GM21528 (cell line): ENCODE measurements at regions not wholly inside any gene's neighbourhood (a gene's known extent, or its start where the extent isn't known, plus 50 kb on each side); places are given as distances from the start of the nearest gene placed in this dataset.

ENCODE experiments used
- ATAC-seq: cut with Tn5 transposase; IDR thresholded peaks from one replicate; pipeline ENCODE4 v1.9.1; 2021; ENCODE audit warnings: mild to moderate bottlenecking, moderate library complexity; ENCODE audit not compliant: unreplicated experiment, low FRiP score

DNA sequence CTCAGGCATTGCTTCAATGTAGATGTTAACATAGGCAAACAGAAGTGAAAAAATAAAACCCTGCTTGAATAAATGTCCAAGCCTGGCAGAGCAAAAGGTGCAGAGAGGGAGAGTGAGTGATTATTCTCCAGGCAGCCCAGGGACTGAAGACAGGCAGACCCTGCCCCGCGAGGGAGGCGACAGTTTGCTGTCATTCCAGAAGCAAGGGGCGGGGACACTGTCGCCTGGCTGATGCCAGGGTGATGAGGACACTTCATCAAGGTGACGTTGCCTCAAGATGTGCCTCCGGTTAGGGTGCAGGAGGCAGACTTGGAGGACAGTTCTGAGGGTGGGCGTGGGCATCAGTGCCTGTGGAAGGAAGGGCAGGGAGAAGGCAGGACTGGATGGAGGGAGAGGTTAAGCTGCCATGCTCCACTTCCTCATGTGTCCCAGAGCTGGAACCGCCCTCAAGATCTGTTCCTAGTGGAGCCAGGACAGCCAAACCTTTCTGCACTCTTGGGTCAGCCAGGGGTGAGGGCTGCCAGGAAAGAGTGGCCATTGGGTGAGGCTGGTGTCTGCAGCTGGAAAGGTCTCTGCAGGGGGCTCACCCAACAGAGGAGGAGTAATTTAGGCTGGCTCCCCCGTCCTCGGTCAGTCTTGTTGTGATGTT lies 560.5 kb upstream of the MKI67 start:
- no peak for ATAC-seq

DNA sequence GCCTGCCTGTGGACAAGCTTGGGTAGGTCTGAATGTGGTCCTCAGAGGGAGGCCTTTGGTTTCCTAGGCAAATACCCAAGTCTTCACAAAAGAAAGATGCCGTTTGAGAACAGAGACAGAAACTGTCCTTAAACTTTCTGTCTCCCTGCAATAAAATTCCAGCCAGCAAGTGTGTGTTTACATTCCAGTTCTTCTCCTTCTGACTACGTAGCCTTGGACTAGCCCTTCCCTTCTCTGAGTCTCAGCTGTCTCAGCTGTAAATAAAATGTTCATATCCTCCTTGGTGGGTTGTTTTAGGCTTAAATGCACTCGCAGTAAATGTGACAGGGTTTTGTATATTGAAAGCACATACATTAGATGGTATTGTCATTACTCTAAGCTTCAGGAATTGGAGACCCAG lies 561.2 kb upstream of the MKI67 start:
- ATAC-seq, result no peak

- ATAC-seq, result no peak
These were observed 561.8 kb upstream of the MKI67 start for GRCh38 chr10:128687927-128688549.

GRCh38 chr10:128689667-128690066 lies 563.4 kb upstream of the MKI67 start:
- no peak for ATAC-seq

DNA sequence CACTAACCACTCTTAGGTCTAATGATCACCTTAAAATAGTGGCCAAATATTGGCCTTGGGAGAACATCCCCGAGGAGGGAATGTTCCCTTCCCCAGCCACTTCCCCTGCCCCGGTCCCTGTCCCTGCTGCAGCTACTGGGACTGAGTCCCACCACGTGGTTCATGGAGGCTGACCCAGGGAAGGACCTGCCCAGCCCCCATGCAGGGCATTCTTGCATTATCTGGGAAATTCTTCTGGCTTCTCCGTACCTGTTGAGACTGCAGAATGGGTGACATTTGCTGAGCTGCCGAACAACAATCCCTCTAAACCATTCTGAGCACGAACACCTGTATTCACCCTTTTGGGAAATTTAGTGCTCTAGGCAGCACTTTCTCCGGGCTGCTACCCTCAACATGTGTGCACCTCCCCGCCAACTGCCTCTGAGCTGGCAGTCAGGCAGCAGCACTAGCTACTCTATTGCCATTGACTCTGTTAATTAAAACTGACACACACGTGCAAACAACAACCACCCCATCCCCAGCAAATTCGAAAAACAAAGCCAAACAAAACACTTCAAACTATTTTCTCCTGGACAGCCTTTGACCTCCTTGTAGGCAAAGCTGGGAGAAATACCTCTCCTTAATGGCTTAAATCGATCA lies 567.4 kb upstream of the MKI67 start:
- ATAC-seq, result no peak

- ATAC-seq, result no peak
These were observed 568.1 kb upstream of the MKI67 start for GRCh38 chr10:128694168-128694850.

GRCh38 chr10:128694851-128695725 lies 568.9 kb upstream of the MKI67 start:
- no peak for ATAC-seq

DNA sequence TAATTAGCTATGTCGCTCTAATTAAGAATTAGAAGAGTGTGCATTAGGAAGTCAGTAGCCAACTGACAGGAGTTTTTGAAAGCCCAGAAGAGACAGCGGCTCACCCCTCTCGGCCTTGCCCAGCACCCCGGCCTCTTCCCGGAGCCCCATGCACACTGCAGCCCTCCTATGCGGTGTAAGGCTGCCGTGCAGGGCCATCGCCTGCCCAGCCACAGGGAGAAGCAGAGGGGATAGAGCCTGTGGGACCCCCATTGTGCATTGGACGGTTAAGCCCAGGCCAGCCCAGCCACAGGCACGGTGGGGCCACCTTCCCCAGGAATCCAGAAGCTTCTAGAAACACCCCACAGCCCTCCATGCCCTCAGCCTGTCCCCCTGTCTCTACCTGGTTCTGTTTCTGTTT lies 569.7 kb upstream of the MKI67 start:
- no peak for ATAC-seq

DNA sequence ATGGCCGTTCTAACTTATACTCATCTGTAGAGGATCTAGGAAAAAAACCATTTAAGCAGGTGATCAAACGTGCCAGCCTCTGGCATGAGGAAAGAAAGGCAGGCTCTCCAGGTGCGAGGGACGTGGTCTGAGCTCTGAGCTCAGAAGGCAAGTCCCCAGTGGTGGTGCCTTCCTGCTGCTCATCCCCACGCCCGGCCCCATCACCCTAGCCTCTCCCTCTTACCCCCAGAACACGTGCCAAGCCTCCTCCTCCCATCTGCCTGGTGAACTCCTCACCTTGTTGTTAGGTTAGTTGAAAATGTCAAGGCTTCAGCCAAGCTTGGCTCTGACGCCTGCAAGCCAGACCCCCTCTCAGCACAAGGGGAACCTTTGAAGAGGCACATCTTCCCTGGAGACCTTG lies 571.2 kb upstream of the MKI67 start:
- no peak for ATAC-seq

DNA sequence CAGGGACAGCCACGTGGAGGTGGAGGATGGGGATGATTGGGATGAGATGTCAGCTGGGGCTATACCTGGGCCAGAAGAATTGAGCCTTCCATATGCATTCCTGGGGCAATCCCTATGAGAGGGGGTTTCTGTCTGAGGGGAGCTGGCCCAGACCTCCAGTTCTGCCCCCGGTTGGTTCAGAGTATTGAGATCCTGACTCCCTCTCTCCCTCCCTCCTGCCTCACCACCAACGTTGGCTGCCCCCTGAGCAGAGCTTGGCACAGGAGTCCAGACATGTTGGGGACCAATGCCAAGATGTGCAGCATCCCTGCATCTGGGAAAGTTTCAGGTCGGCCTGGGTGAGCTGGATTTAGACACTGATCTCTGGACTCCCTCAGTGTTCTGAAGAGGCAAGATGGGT lies 575.2 kb upstream of the MKI67 start:
- no peak for ATAC-seq

DNA sequence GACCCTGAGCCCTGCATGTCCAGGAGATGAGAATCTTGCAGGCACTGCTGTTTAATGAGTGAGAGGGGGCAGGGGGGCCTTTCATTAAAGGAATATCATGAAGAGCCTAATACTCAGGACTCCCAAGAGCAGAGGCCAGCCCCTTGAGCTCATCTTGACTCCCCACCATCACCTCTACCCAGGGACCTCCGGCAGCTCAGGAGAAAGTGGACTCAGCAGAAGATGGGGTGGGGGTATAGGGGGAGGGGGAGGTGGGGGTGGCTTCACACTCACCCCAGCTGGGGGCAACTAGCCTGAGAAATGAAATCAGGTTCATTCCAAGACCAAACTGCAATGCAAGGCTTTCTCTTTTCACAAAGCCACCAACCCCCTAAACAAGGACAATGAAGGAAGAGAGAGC lies 575.6 kb upstream of the MKI67 start:
- ATAC-seq, result no peak

DNA sequence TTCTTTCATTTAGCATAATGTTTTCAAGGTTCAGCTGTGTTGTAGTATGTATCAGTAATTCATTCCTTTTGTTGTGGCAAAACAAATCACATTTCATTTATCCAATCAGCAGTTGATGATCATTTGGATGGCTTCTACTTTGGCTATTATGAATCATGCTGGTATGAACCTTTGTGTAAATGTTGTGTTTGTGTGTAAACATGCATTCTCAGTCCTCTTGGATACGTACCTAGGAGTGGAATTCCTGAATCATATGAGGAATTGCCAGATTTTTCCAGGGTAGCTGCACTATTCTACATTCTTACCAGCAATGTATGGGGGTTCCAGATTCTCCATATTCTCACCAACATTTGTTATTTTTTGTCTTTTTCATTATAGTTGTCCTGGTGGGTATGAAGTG lies 578.5 kb upstream of the MKI67 start:
- no peak for ATAC-seq

- no peak for ATAC-seq
These were observed 582.0 kb upstream of the MKI67 start for GRCh38 chr10:128708182-128708581.

DNA sequence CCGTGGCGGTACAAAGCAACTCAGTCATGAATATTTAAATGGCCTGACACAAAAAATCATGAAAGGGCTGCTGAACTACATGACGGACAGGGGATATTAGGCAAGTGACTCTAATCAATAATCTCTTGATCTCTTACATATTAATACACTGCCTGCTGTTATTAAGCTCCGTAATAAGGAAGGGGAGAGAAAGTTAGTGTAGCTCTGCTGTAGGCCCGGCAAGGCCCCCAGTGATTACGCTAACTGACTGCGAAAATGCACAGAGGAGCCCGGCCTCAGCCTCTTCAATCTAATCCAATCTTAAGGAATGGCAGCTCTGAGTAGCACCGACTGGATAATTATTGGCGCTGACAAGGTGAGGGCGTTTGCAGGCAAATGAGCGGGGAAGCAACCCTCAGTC lies 583.5 kb upstream of the MKI67 start:
- no peak for ATAC-seq

DNA sequence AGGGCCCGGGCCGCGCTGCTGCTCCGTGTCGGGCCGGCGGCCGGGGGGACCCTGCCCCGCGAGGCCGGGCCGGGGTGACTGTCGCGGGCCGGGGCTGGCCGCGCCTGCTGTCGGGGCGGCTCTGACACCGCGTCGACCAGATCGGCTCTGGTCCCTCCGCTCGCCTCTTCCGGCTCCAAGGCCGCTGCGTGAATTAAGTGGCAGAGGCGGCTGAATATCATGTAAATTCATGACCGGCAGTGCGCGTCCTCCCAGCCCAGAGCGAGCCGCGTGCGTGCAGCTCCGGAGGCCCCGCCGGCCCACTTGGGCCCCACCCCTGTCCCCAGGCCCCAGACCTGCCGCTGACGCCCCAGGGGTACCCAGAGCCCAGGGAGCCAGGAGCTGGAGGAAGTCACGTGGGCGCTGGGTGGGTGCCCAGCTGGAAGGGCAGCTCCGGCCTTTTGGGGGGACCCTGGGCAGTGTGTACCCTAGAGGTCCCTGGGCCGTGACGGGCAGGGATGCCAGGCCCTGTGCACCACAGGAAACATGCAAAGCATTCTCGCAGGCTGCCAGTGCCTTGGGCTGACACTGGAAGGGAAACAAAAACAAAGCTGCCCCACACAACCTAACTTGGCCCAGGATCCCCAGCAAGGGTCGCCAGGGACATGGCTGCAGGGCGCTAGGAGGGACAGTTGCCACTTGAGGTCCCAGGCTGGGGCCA lies 584.0 kb upstream of the MKI67 start:
- no peak for ATAC-seq

DNA sequence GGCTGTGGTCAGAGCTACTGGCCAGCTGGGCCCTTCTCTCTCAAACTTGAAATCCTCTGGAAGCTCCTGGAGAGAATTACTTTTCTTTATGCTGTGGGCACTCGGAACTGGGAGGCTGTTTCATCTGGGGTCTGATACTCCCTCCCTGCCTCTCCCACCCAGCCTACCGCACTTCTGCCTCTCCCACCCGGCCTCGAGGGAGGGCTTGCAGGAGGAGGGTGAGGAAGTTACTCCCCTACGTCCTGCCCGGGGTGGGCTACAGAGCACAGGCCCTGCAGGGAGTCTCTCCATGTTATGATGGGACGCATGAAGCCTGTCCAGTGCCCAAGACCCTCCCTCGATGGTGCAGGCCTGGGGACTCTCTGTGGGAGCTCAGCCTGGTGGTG lies 584.6 kb upstream of the MKI67 start:
- ATAC-seq, result no peak

DNA sequence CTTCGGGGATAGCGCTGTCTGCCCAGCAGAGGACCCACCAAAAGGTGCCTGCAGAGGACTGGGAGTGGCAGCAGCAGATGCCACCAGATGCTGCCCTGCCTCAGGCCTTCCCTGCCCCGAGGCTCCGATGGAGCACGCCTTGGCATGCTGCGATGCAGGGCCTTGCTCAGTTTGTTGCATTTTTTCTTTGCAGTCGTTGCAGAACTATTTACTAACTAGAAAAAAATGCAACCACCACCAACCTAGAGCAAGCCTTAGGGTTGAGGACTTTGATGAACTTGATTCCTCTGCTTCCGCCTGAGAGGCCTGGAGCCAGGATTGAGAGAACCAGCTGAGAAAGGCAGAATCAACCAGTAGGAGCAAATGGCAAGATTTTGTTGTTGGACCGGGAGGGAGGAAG lies 585.6 kb upstream of the MKI67 start:
- no peak for ATAC-seq

GRCh38 chr10:128712661-128713400 lies 586.6 kb upstream of the MKI67 start:
- no peak for ATAC-seq

- no peak for ATAC-seq
These were observed 587.2 kb upstream of the MKI67 start for GRCh38 chr10:128713471-128713870.
